ENCODE measurements at regions not wholly inside any gene's neighbourhood (a gene's known extent, or its start where the extent isn't known, plus 50 kb on each side); places are given as distances from the start of the nearest gene placed in this dataset.

- H3K4me3 ChIP-seq (replicated peaks in 1 of 2; ENCODE audit: low read depth in 1 of 2, low read length in 2 of 2): no peak overlapping the region
- intact Hi-C loops (cut with micrococcal nuclease): no loop called here
- no peaks in the 10 kb centered on the region for H4K20me1 ChIP-seq (ENCODE audit: insufficient read depth)
- no TSS peak for BruUV-seq (replicated peaks)
- H3K36me3 ChIP-seq (ENCODE audit: control insufficient read depth in 1 of 2, insufficient read depth in 2 of 2, low read length in 2 of 2): no peaks in the 10 kb centered on the region
- no peak overlapping the region for H3K27ac ChIP-seq (ENCODE audit: low read depth, low read length)
- ChIA-PET CTCF (no interaction called here), RAD21 (ENCODE audit: low non-redundant PET in 1 of 2, low total read pairs in 2 of 2, uncharacterized antibody in 2 of 2, unreplicated experiment in 2 of 2) (no interaction called here), POLR2A (no interaction called here)
- H3K4me1 ChIP-seq (ENCODE audit: control insufficient read depth in 1 of 2, insufficient read depth in 2 of 2, low read length in 2 of 2): no peaks in the 10 kb centered on the region
- TF ChIP-seq SRF (IDR thresholded peaks at IDR 0.05; ENCODE audit: low read depth) (no peak), EGR1 (IDR thresholded peaks at IDR 0.05; ENCODE audit: low read depth) (no peak), ZBTB33 (IDR thresholded peaks at IDR 0.05; ENCODE audit: extremely low read depth, insufficient replicate concordance, low read length) (no peak), CTCF (IDR thresholded peaks at IDR 0.05 in 2 of 3, conservative IDR thresholded peaks at IDR 0.05 in 1 of 3; ENCODE audit: borderline replicate concordance in 1 of 3, insufficient read depth in 1 of 3, low read depth in 2 of 3, low read length in 2 of 3) (no peak), ZNF274 (IDR thresholded peaks at IDR 0.05; ENCODE audit: low read depth, low read length) (no peak), CBX3 (IDR thresholded peaks at IDR 0.05; ENCODE audit: low read depth) (no peak), ZFX (IDR thresholded peaks at IDR 0.05) (no peak), POLR2A (IDR thresholded peaks at IDR 0.05; ENCODE audit: borderline replicate concordance, extremely low read depth, insufficient read depth, insufficient read length) (no peak), ATF3 (IDR thresholded peaks at IDR 0.05) (no peak), SP1 (IDR thresholded peaks at IDR 0.05; ENCODE audit: low read depth) (no peak), YY1 (IDR thresholded peaks at IDR 0.05; ENCODE audit: extremely low read depth, insufficient replicate concordance, low read depth, low read length) (no peak), JUND (IDR thresholded peaks at IDR 0.05) (no peak), EZH2phosphoT487 (IDR thresholded peaks at IDR 0.05; ENCODE audit: borderline replicate concordance) (no peak)
- TF ChIP-seq, protein P1, sequence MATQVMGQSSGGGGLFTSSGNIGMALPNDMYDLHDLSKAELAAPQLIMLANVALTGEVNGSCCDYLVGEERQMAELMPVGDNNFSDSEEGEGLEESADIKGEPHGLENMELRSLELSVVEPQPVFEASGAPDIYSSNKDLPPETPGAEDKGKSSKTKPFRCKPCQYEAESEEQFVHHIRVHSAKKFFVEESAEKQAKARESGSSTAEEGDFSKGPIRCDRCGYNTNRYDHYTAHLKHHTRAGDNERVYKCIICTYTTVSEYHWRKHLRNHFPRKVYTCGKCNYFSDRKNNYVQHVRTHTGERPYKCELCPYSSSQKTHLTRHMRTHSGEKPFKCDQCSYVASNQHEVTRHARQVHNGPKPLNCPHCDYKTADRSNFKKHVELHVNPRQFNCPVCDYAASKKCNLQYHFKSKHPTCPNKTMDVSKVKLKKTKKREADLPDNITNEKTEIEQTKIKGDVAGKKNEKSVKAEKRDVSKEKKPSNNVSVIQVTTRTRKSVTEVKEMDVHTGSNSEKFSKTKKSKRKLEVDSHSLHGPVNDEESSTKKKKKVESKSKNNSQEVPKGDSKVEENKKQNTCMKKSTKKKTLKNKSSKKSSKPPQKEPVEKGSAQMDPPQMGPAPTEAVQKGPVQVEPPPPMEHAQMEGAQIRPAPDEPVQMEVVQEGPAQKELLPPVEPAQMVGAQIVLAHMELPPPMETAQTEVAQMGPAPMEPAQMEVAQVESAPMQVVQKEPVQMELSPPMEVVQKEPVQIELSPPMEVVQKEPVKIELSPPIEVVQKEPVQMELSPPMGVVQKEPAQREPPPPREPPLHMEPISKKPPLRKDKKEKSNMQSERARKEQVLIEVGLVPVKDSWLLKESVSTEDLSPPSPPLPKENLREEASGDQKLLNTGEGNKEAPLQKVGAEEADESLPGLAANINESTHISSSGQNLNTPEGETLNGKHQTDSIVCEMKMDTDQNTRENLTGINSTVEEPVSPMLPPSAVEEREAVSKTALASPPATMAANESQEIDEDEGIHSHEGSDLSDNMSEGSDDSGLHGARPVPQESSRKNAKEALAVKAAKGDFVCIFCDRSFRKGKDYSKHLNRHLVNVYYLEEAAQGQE (IDR thresholded peaks at IDR 0.05; ENCODE audit: low read depth): no peak
- TF ChIP-seq, protein P2, sequence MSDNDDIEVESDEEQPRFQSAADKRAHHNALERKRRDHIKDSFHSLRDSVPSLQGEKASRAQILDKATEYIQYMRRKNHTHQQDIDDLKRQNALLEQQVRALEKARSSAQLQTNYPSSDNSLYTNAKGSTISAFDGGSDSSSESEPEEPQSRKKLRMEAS (IDR thresholded peaks at IDR 0.05): no peak
- H3K9me3 ChIP-seq (ENCODE audit: control insufficient read depth in 1 of 2, insufficient read depth in 1 of 2, low read depth in 1 of 2, low read length in 2 of 2): peaks cover 0 to 18% of the 10 kb centered on the region in 2 experiments; a peak in 2 of 4 replicates
- DNase-seq (ENCODE audit: low read depth, low spot score) (no peak), ATAC-seq (no peak)
- no peak overlapping the region for H3K4me2 ChIP-seq (ENCODE audit: low read length)
- H3K27me3 ChIP-seq (ENCODE audit: insufficient read depth, low read length): no peaks in the 10 kb centered on the region
- no peaks in the 10 kb centered on the region for H3K9me2 ChIP-seq (ENCODE audit: insufficient read depth)
- no peaks in the 10 kb centered on the region for H3K79me2 ChIP-seq (ENCODE audit: insufficient read depth, low read length)
- H3K9ac ChIP-seq (ENCODE audit: low read length): no peak overlapping the region
- no peak overlapping the region for H2AFZ ChIP-seq (ENCODE audit: low read depth, low read length, poor library complexity, severe bottlenecking)
These were observed 581.8 kb downstream of the HS3ST4 start for GRCh38 chr16:26273607-26274006.
